Ecto neural progenitor cell (in vitro differentiated cells): ENCODE measurements at regions not wholly inside any gene's neighbourhood (a gene's known extent, or its start where the extent isn't known, plus 50 kb on each side); places are given as distances from the start of the nearest gene placed in this dataset.
"Not testable (repeated sequence)": the region's sequence is repeated elsewhere in the genome, so short reads cannot be mapped to it uniquely, and the experiment has no call there.

Experiments used
- DNase-seq: peaks from one replicate; pipeline ENCODE4 v3.0.0-alpha.2; 2018; ENCODE audit warnings: low spot score

DNA sequence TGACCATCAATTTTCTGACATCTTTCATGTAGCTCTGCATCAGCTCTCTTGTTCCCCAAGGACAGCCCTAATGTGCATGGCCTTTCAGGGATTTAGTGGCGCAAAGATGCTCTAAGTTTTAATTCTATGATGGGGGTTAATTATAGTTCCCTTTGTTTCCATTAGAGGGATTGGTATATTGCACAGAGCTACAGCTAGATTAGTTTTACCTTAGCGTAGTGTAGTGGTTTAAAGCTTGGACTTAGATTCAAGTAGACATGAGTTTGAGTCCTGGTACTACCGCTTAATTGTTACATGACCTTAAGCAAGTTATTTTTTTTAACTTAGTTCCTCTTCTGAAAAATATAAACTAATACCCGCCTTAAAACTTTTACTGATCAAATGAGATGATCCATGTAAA is 247.8 kb upstream of the KRR1 start:
- no peak for DNase-seq

DNA sequence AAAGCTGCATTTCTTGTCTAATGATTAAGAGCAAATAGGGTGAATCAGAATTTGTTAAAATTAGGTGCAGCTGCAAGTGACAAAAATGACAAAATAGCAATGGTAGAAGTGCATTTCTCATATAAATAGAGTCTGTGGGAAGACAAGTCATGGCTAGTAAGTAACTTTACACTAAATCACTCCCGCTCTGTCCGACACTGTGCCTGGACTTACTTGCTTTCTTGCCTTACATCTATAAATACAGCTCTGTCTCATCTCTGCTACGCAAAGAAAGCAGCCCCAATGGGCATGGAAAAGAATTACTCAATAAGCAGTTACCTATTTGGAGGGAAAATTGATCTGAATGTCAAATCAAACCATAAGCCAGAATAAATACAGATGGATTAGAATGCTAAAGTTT is 245.4 kb upstream of the KRR1 start:
- no peak for DNase-seq

DNA sequence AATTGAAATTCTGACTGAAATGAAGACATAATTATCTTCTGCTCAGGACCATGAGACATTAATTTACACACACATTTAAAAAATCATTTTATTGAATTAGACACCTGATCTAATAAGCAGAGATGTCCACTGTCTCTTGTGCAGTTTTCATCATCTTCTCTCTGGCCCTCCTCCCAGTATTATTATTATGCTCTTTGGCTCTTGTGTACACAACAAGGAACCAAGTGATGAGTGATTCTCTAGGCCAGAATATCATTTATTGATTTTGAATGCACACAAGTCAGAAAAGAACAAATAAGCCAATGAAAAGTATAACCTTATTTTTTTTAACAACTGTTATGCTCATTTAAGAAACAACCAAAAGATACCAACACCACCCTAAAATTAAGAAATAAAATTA is 244.7 kb upstream of the KRR1 start:
- no peak for DNase-seq

GRCh38 chr12:75754698-75755097 is 243.3 kb upstream of the KRR1 start:
- no peak for DNase-seq

- DNase-seq: no peak
Observed at GRCh38 chr12:75754141-75754540, 242.7 kb upstream of the KRR1 start.

DNA sequence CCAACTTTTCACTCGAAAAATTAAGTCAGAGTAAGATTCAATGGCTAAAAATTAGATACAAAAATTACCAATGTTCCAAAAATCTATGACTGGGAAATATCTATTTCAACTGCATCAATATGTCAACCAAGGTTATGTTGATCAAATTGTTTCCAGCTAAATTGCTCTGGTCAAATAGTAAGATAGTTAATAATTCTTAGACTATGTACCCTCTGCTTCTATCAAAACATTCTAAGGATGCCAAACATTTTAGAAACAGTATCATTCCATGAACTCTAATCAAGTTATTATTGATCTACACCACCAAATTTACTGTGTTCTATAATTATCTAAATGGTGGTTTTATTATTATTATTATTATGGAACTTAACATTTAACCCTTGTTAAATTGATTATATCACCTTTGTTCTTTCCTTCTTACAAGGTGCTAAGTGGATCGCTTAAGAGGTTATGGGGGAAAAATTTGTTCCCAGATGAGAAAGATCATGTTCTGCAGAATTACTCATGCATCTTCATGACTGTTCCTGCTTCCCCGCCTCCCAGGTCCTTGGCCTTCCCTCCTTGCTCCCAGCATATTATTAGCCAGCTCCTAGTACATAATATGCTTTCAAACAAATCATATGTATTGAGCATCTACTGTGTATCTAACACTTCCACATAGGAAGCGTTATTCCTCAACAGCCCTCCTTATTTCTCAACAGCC is 240.5 kb upstream of the KRR1 start:
- DNase-seq: no peak

DNA sequence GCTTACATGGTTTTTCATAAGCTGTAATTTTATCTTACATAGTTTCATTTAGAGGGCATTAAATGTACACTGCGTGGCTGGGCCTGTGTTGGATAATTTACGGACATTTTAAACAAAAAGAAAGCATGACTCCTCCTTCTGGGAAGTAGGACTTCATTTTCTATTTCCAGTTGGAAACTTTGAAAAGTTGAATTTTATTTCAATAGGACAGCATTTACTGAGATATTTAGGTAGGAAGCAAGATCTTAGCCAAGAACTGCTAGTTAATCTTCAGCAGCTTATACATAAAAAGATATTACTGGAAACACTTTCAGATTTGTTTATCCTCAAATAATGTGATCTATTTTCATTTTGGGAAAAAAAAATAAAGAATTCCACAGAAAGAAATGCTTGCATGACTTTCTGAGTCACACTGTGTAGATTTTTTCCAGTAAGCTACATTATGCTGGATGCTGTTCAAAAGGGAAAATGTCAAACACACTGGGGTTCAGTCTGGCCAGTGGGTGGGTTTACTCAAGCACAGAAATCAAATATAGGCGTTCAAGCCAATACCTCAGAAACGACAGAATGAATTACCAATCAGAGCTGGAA is 239.4 kb upstream of the KRR1 start:
- DNase-seq: no peak

DNA sequence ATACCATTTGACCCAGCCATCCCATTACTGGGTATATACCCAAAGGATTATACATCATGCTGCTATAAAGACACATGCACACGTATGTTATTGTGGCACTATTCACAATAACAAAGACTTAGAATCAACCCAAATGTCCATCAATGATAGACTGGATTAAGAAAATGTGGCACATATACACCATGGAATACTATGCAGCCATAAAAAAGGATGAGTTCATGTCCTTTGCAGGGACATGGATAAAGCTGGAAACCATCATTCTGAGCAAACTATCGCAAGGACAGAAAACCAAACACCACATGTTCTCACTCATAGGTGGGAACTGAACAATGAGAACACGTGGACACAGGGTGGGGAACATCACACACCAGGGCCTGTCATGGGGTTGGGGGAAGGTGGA is 237.6 kb upstream of the KRR1 start:
- DNase-seq: not testable (repeated sequence)

DNA sequence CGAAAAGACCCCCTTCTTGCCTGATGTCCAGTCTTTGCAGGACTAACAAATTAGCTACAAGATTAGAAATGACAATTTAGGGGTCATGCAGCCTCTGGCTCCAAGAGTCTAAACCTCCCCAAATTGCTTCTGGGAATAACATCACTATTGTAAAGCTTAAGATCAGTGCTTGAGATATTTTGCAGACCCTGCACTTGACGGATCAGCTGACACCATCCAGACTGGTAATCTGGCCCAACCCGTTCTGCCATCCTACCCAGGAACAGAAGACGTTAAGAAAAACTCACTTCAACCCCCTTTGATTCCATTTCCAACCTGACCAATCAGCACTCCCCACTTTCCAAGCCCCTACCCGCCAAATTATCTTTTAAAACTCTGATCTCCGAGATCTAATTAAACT is 236.7 kb upstream of the KRR1 start:
- DNase-seq: no peak

GRCh38 chr12:75747572-75748021 is 236.2 kb upstream of the KRR1 start:
- DNase-seq: no peak

- no peak for DNase-seq
Observed at GRCh38 chr12:75746621-75747020, 235.2 kb upstream of the KRR1 start.

GRCh38 chr12:75744607-75745256 is 233.3 kb upstream of the KRR1 start:
- no peak for DNase-seq

- DNase-seq: no peak
Observed at GRCh38 chr12:75742961-75743360, 231.6 kb upstream of the KRR1 start.

DNA sequence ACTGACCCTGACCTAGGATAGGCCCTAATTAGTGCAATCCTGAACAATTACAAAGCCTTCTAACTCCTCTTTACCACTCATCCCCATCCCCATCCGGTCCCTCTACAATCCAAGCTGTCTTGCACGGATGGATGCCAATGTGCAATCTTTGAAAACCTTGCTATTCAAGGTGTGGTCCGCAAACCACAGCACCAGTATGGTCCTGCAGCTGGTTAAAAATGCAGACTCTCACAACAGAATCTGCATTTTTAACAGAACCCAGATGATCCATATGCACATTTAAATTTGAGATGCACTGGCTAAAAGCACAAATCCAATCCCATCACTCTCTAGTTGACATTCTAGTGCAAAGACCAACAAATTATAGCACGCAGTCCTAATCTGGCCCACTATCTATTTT is 230.6 kb upstream of the KRR1 start:
- no peak for DNase-seq

DNA sequence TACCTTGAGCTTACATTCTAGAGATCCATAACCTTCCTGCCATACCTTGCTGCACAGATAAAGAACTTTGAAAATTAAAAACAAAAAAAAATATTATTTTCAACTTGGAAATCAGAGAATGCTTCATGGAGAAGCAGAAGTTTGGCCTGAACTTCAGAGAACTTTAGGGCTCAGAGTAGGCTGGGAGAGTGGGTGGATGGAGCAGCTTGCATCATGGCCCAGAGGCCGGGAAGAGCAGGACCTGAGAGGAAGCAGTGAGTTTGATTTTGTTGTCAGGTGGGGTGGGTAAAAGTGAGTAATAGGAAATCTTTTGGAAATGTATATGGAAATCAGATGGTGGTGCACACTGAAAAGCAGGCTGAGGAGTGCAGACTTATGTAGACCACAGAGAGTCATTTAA is 228.5 kb upstream of the KRR1 start:
- no peak for DNase-seq

DNA sequence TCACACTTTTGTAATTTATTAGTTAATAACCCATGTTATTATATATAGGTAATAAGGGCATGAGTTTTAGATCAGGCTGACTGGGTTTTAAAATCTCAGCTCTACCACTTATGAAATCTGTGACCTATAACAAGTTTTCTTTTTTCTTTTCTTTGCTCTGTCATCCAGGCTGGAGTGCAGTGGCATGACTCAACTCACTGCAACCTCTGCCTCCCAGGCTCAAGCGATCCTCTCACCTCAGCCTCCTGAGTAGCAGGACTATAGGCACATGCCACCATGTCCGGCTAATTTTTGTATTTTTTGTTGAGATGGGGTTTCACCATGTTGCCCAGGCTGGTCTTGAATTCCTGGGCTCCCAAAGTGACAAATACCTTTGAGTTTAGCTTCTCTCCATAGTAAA is 227.7 kb upstream of the KRR1 start:
- not testable (repeated sequence) for DNase-seq

GRCh38 chr12:75738486-75738885 is 227.1 kb upstream of the KRR1 start:
- no peak for DNase-seq

GRCh38 chr12:75735853-75736252 is 224.4 kb upstream of the KRR1 start:
- no peak for DNase-seq

DNA sequence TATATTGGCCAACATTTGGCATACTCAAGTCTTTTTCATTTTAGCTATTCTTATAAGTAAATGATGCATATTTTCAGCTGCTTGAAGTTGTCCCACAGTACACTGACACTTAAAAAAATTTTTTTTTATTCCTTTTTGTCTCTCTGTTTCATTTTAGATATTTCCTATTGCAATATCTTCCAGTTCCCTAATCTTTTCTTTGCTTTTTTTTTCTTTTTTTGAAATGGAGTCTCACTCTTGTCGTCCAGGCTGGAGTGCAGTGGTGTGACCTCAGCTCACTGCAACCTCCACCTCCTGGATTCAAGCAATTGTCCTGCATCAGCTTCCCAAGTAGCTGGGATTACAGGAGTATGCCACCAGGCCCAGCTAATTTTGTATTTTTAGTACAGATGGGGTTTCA is 217.4 kb upstream of the KRR1 start:
- DNase-seq: no peak

- DNase-seq: no peak
Observed at GRCh38 chr12:75727577-75727976, 216.2 kb upstream of the KRR1 start.

GRCh38 chr12:75725521-75726111 is 214.2 kb upstream of the KRR1 start:
- no peak for DNase-seq

DNA sequence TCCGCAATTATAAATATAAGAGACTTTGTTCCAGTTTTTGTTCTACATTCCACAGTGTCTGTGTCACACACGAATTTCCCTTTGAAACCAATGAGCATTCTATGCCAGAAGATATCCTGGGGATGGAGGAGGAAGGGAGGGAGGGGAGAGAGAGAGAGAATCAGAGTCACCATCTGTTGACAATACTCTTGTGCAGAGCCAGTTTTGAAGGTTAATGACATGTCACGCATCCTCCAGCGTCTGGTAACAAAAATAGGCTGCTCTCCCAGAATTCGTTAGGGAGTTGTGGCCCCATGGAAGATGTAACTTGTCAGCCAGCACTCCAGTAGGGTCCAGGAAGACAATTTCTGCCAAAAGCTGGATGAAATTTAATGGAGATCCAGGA is 213.5 kb upstream of the KRR1 start:
- DNase-seq: no peak

DNA sequence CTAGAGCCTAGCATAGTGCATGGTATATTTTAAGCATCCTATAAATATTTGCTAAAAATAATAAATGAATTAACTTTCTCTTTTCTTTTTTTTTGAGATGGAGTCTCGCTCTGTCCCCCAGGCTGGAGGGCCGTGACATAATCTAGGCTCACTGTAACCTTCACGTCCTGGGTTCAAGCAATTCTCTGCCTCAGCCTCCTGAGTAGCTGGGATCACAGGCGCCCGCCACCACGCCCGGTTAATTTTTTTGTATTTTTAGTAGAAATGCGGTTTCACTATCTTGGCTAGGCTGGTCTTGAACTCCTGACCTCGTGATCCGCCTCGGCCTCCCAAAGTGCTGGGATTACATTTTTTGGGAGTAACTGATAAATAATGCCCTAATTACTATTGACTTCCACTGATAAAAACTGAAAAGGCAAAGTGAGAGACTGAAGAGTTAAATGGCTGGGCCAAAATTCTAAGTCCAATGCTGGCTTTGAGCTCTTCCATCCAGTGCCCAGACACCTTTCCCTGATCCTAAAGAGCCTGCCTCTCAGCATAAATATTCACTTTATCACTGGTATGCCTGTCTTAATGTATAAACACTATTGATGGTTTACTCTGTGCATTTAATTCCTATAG is 213.0 kb upstream of the KRR1 start:
- no peak for DNase-seq
